ENCODE measurements at regions not wholly inside any gene's neighbourhood (a gene's known extent, or its start where the extent isn't known, plus 50 kb on each side); places are given as distances from the start of the nearest gene placed in this dataset.

DNA sequence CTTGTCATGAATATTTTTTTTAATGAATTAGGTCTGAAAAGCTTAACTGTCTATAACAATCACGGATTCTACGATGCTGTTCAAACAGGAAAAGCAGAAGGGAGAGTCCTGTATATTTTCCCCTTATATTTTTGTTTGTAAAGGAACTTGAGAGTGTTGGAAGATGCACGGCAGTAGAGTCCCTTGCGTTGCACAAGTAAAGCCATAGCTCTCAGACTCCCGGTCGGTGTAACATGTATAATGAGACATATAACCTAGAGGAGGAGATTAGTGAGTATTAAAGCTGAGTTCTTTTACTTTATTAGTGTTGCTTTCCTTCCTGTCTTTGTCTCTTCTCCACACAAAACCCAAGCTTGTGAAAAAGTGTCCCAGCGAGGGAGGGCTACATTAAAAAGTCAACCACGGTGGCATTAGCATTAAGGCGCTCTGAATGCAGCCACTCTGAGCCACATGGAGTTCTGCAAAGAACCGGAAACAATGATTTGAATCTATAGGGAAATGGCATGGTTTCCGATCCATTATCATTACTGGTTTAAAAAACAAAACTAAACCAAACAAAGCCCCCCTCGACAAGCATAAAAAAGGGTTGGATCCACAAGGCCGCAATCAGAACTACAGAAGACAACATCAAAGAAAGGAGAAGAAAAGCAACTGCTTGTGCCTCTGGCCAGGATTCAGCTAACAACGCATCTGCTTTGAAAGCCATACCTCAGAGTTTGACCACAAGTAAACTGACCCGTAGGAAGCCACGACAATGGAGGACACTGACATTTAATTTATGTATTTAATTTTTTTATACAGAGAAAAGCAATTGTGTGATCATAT is 356.8 kb downstream of the LMO4 start:
- TF ChIP-seq, protein P1, sequence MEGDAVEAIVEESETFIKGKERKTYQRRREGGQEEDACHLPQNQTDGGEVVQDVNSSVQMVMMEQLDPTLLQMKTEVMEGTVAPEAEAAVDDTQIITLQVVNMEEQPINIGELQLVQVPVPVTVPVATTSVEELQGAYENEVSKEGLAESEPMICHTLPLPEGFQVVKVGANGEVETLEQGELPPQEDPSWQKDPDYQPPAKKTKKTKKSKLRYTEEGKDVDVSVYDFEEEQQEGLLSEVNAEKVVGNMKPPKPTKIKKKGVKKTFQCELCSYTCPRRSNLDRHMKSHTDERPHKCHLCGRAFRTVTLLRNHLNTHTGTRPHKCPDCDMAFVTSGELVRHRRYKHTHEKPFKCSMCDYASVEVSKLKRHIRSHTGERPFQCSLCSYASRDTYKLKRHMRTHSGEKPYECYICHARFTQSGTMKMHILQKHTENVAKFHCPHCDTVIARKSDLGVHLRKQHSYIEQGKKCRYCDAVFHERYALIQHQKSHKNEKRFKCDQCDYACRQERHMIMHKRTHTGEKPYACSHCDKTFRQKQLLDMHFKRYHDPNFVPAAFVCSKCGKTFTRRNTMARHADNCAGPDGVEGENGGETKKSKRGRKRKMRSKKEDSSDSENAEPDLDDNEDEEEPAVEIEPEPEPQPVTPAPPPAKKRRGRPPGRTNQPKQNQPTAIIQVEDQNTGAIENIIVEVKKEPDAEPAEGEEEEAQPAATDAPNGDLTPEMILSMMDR (IDR thresholded peaks at IDR 0.05; ENCODE audit: insufficient read depth, low read length): no peak
- TF ChIP-seq GABPA (IDR thresholded peaks at IDR 0.05; ENCODE audit: low read depth): no peak

All from HL-60 (cell line).